ENCODE measurements at regions not wholly inside any gene's neighbourhood (a gene's known extent, or its start where the extent isn't known, plus 50 kb on each side); places are given as distances from the start of the nearest gene placed in this dataset.

GRCh38 chrX:914206-914605 is 283.6 kb downstream of the SHOX start (continued):
- TF ChIP-seq CBX8 (IDR thresholded peaks at IDR 0.05; ENCODE audit: borderline replicate concordance, low read depth, low read length) (no peak), POU5F1 (IDR thresholded peaks at IDR 0.05; ENCODE audit: low read depth, low read length) (no peak)

All from H1 (cell line).